ENCODE measurements at regions not wholly inside any gene's neighbourhood (a gene's known extent, or its start where the extent isn't known, plus 50 kb on each side); places are given as distances from the start of the nearest gene placed in this dataset.

- H3K79me2 ChIP-seq (ENCODE audit: control insufficient read depth, insufficient read depth, low read length): no peaks in the 10 kb centered on the region
- no peaks in the 10 kb centered on the region for H3K4me1 ChIP-seq (ENCODE audit: control insufficient read depth, extremely low read depth, insufficient read depth, low read length)
- no peak overlapping the region for H3K4me3 ChIP-seq (ENCODE audit: control insufficient read depth in 2 of 3, extremely low read depth in 1 of 3, insufficient read depth in 2 of 3, low read depth in 1 of 3, low read length in 3 of 3)
- FAIRE-seq: no peak
- no peaks in the 10 kb centered on the region for H3K9me1 ChIP-seq (ENCODE audit: control insufficient read depth, extremely low read depth, insufficient read depth, low read length)
- H2AFZ ChIP-seq (ENCODE audit: control insufficient read depth, low read length): no peak overlapping the region
- no peaks in the 10 kb centered on the region for H3K9me3 ChIP-seq (ENCODE audit: control insufficient read depth, low read depth, low read length)
- no peak overlapping the region for H3K4me2 ChIP-seq (ENCODE audit: control insufficient read depth, extremely low read depth, insufficient read depth, low read depth, low read length)
- dilution Hi-C loops (cut with MboI; ENCODE audit: extremely low pct_ligation_motif_present, low sequenced_read_pairs): no loop called here
- DNase-seq (ENCODE audit: low read depth, low spot score): no peak
- H3K9ac ChIP-seq (ENCODE audit: control insufficient read depth, extremely low read depth, insufficient read depth, low read length): no peak overlapping the region
- no peaks in the 10 kb centered on the region for H3K36me3 ChIP-seq (ENCODE audit: control insufficient read depth in 2 of 2, extremely low read depth in 1 of 2, insufficient read depth in 2 of 2, low read length in 2 of 2)
- no peak overlapping the region for H3K27ac ChIP-seq (ENCODE audit: control insufficient read depth, insufficient read depth, low read length)
- no peaks in the 10 kb centered on the region for H4K20me1 ChIP-seq (ENCODE audit: control insufficient read depth, extremely low read depth, insufficient read depth, low read length)
- no peaks in the 10 kb centered on the region for H3K27me3 ChIP-seq (ENCODE audit: control insufficient read depth, extremely low read depth, insufficient read depth, low read length)
- no peak for TF ChIP-seq EZH2 (IDR thresholded peaks at IDR 0.05; ENCODE audit: low read length)
- no peak for TF ChIP-seq CTCF (optimal IDR thresholded peaks at IDR 0.05 in 1 of 3, IDR thresholded peaks at IDR 0.05 in 1 of 3, conservative IDR thresholded peaks at IDR 0.05 in 1 of 3; ENCODE audit: extremely low read depth in 1 of 3, insufficient read depth in 2 of 3, low read length in 3 of 3)
Measured at GRCh38 chr10:124323111-124323725, 95.5 kb downstream of the OAT start.

- no peak overlapping the region for H3K9ac ChIP-seq (ENCODE audit: control insufficient read depth, extremely low read depth, insufficient read depth, low read length)
- no peaks in the 10 kb centered on the region for H3K27me3 ChIP-seq (ENCODE audit: control insufficient read depth, extremely low read depth, insufficient read depth, low read length)
- H2AFZ ChIP-seq (ENCODE audit: control insufficient read depth, low read length): no peak overlapping the region
- no peak overlapping the region for H3K27ac ChIP-seq (ENCODE audit: control insufficient read depth, insufficient read depth, low read length)
- H3K9me3 ChIP-seq (ENCODE audit: control insufficient read depth, low read depth, low read length): no peaks in the 10 kb centered on the region
- H3K9me1 ChIP-seq (ENCODE audit: control insufficient read depth, extremely low read depth, insufficient read depth, low read length): no peaks in the 10 kb centered on the region
- H3K4me1 ChIP-seq (ENCODE audit: control insufficient read depth, extremely low read depth, insufficient read depth, low read length): no peaks in the 10 kb centered on the region
- DNase-seq (ENCODE audit: low read depth, low spot score): no peak
- H3K4me3 ChIP-seq (ENCODE audit: control insufficient read depth in 2 of 3, extremely low read depth in 1 of 3, insufficient read depth in 2 of 3, low read depth in 1 of 3, low read length in 3 of 3): no peak overlapping the region
- no peaks in the 10 kb centered on the region for H4K20me1 ChIP-seq (ENCODE audit: control insufficient read depth, extremely low read depth, insufficient read depth, low read length)
- no peak overlapping the region for H3K4me2 ChIP-seq (ENCODE audit: control insufficient read depth, extremely low read depth, insufficient read depth, low read depth, low read length)
- dilution Hi-C loops (cut with MboI; ENCODE audit: extremely low pct_ligation_motif_present, low sequenced_read_pairs): no loop called here
- H3K36me3 ChIP-seq (ENCODE audit: control insufficient read depth in 2 of 2, extremely low read depth in 1 of 2, insufficient read depth in 2 of 2, low read length in 2 of 2): no peaks in the 10 kb centered on the region
- no peak for FAIRE-seq
- H3K79me2 ChIP-seq (ENCODE audit: control insufficient read depth, insufficient read depth, low read length): no peaks in the 10 kb centered on the region
- TF ChIP-seq EZH2 (IDR thresholded peaks at IDR 0.05; ENCODE audit: low read length) (no peak), CTCF (optimal IDR thresholded peaks at IDR 0.05 in 1 of 3, IDR thresholded peaks at IDR 0.05 in 1 of 3, conservative IDR thresholded peaks at IDR 0.05 in 1 of 3; ENCODE audit: extremely low read depth in 1 of 3, insufficient read depth in 2 of 3, low read length in 3 of 3) (no peak)
Measured at GRCh38 chr10:124322191-124322980, 96.3 kb downstream of the OAT start.
